Esophagus squamous epithelium (tissue), 4 donors: ENCODE measurements at regions not wholly inside any gene's neighbourhood (a gene's known extent, or its start where the extent isn't known, plus 50 kb on each side); places are given as distances from the start of the nearest gene placed in this dataset.

Experiments used
- POLR2A ChIP-seq, 4 donors: fragments of 450-650 bp; IDR thresholded peaks; one replicate each; pipeline ENCODE4 v1.6.1; 2017; ENCODE audit warnings: antibody characterized with exemption in 4 of 4, mild to moderate bottlenecking in 4 of 4, moderate library complexity in 3 of 4
- TF ChIP-seq, protein P1 (sequence below), 6 experiments: fragments of 450-650 bp in 4 of 6; fragments of 200-600 bp in 2 of 6; sonication (generic) in 2 of 6; IDR thresholded peaks; one replicate each; pipeline ENCODE4 v1.5.1; 2016 to 2019; ENCODE audit warnings: antibody characterized with exemption in 6 of 6, mild to moderate bottlenecking in 4 of 6, moderate library complexity in 4 of 6

DNA sequence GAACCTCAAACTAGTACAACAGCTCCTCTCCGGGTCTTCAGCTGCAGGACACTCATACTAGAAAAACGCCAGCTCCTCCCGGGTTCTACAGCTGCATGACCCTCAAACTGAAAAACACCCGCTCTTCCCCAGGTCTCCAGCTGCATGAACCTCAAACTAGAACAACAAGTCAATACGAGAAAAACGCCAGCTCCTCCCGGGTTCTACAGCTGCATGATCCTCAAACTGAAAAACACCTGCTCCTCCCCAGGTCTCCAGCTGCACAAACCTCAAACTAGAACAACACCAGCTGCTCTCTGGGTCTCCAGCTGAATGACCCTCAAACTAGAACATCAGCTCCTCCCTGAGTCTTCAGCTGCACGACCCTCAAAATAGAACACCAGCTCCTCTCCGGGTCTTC is 315.0 kb upstream of the TFPI start:
- TF ChIP-seq POLR2A (IDR thresholded peaks at IDR 0.05) = no peak
- TF ChIP-seq, protein P1, sequence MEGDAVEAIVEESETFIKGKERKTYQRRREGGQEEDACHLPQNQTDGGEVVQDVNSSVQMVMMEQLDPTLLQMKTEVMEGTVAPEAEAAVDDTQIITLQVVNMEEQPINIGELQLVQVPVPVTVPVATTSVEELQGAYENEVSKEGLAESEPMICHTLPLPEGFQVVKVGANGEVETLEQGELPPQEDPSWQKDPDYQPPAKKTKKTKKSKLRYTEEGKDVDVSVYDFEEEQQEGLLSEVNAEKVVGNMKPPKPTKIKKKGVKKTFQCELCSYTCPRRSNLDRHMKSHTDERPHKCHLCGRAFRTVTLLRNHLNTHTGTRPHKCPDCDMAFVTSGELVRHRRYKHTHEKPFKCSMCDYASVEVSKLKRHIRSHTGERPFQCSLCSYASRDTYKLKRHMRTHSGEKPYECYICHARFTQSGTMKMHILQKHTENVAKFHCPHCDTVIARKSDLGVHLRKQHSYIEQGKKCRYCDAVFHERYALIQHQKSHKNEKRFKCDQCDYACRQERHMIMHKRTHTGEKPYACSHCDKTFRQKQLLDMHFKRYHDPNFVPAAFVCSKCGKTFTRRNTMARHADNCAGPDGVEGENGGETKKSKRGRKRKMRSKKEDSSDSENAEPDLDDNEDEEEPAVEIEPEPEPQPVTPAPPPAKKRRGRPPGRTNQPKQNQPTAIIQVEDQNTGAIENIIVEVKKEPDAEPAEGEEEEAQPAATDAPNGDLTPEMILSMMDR (IDR thresholded peaks at IDR 0.05) = no peak
